Upper lobe of right lung (tissue), 1 donor: ENCODE measurements at regions not wholly inside any gene's neighbourhood (a gene's known extent, or its start where the extent isn't known, plus 50 kb on each side); places are given as distances from the start of the nearest gene placed in this dataset.

Source experiments
- ATAC-seq: fragments of 200-7000 bp; cut with Tn5 transposase; one replicate; pipeline ENCODE4 v1.9.1; 2020; ENCODE audit warnings: mild to moderate bottlenecking, moderate library complexity
- DNase-seq: peaks from one replicate; pipeline ENCODE4 v3.0.0-alpha.2; 2020
- H3K27ac ChIP-seq: fragments of 200-600 bp; one replicate; pipeline ENCODE4 v1.8.0; 2022
- H3K27me3 ChIP-seq: fragments of 200-600 bp; one replicate; pipeline ENCODE4 v1.8.0; 2022; ENCODE audit warnings: mild to moderate bottlenecking
- H3K36me3 ChIP-seq: fragments of 200-600 bp; one replicate; pipeline ENCODE4 v1.8.0; 2022
- H3K4me1 ChIP-seq: fragments of 200-600 bp; one replicate; pipeline ENCODE4 v1.8.0; 2022
- H3K4me3 ChIP-seq: fragments of 200-600 bp; one replicate; pipeline ENCODE4 v1.8.0; 2022; ENCODE audit warnings: mild to moderate bottlenecking
- H3K9me3 ChIP-seq: fragments of 200-600 bp; one replicate; pipeline ENCODE4 v1.8.0; 2022
- CTCF ChIP-seq: fragments of 200-600 bp; IDR thresholded peaks from one replicate; pipeline ENCODE4 v1.8.0; 2022; ENCODE audit warnings: antibody characterized with exemption
- intact Hi-C: fragments of 100-400 bp; cut with DNase I; formaldehyde crosslinking; loops from one replicate; pipeline ENCODE4 v1.11.0; 2022
- donor health status: DM: no; HTN: yes; CAD: no; lungs with severe emphysema.

GRCh38 chr12:89080793-89081465 lies 271.4 kb downstream of the DUSP6 start:
- Histone ChIP-seq H3K4me3 (no peak overlapping the region), H3K27ac (no peak overlapping the region), H3K27me3 (no peaks in the 10 kb centered on the region), H3K36me3 (no peaks in the 10 kb centered on the region), H3K4me1 (no peaks in the 10 kb centered on the region), H3K9me3 (no peaks in the 10 kb centered on the region)
- TF ChIP-seq CTCF = no peak
- no peak for DNase-seq
- intact Hi-C loops = no loop called here
- ATAC-seq = no peak

GRCh38 chr12:89075880-89076540 lies 276.3 kb downstream of the DUSP6 start:
- no peak for ATAC-seq
- no peaks in the 10 kb centered on the region for H3K36me3 ChIP-seq
- no peak for TF ChIP-seq CTCF
- H3K9me3 ChIP-seq = no peaks in the 10 kb centered on the region
- H3K27ac ChIP-seq = no peak overlapping the region
- no peak overlapping the region for H3K4me3 ChIP-seq
- intact Hi-C loops = no loop called here
- DNase-seq = no peak
- no peaks in the 10 kb centered on the region for H3K27me3 ChIP-seq
- no peaks in the 10 kb centered on the region for H3K4me1 ChIP-seq

- Histone ChIP-seq H3K4me1 (no peaks in the 10 kb centered on the region), H3K4me3 (no peak overlapping the region), H3K9me3 (no peaks in the 10 kb centered on the region), H3K27ac (no peak overlapping the region), H3K36me3 (no peaks in the 10 kb centered on the region), H3K27me3 (no peaks in the 10 kb centered on the region)
- intact Hi-C loops = no loop called here
- no peak for TF ChIP-seq CTCF
- DNase-seq (no peak), ATAC-seq (no peak)
Measured at GRCh38 chr12:89073659-89074058, 278.6 kb downstream of the DUSP6 start.

GRCh38 chr12:89073027-89073398 lies 279.3 kb downstream of the DUSP6 start:
- H3K27me3 ChIP-seq = no peaks in the 10 kb centered on the region
- intact Hi-C loops = no loop called here
- H3K4me1 ChIP-seq = no peaks in the 10 kb centered on the region
- H3K9me3 ChIP-seq = no peaks in the 10 kb centered on the region
- DNase-seq (no peak), ATAC-seq (no peak)
- no peak overlapping the region for H3K4me3 ChIP-seq
- H3K27ac ChIP-seq = no peak overlapping the region
- no peaks in the 10 kb centered on the region for H3K36me3 ChIP-seq
- TF ChIP-seq CTCF = no peak

GRCh38 chr12:89072294-89073026 lies 279.8 kb downstream of the DUSP6 start:
- Histone ChIP-seq H3K27ac (no peak overlapping the region), H3K4me3 (no peak overlapping the region)

More at GRCh38 chr12:89072294-89073026, 279.8 kb downstream of the DUSP6 start:
- Histone ChIP-seq H3K4me1 (no peaks in the 10 kb centered on the region), H3K27me3 (no peaks in the 10 kb centered on the region), H3K36me3 (no peaks in the 10 kb centered on the region), H3K9me3 (no peaks in the 10 kb centered on the region)
- TF ChIP-seq CTCF = no peak
- no peak for ATAC-seq
- intact Hi-C loops = no loop called here
- DNase-seq = no peak
